A673 (cell line): ENCODE measurements at regions not wholly inside any gene's neighbourhood (a gene's known extent, or its start where the extent isn't known, plus 50 kb on each side); places are given as distances from the start of the nearest gene placed in this dataset.

ENCODE experiments used
- BruUV-seq: library from RNA; stranded (reverse); fragments of 400-500 nt; replicated peaks from 2 replicates; lab custom pipeline; 2021; lab: Mats Ljungman, UMichigan
- CTCF ChIA-PET: fragments of 300-600 bp; sonication (Branson Sonifier 250); formaldehyde crosslinking; loops from one replicate; lab custom pipeline; 2022; ENCODE audit warnings: antibody characterized with exemption; lab: Charles Lee
- POLR2A ChIA-PET: fragments of 300-600 bp; sonication (Branson Sonifier 250); formaldehyde crosslinking; loops from one replicate; lab custom pipeline; 2022; ENCODE audit warnings: antibody characterized with exemption; ENCODE audit not compliant: low non-redundant PET; lab: Charles Lee
- DNase-seq: peaks from one replicate; pipeline ENCODE4 v3.0.0-alpha.2; 2015; ENCODE audit warnings: low spot score
- H3K27ac ChIP-seq: fragments of 200-600 bp; sonication (generic); 2 replicates; pipeline ENCODE4 v1.5.1; 2016; ENCODE audit warnings: mixed run types, low read depth, mild to moderate bottlenecking, mixed read lengths, antibody characterized with exemption, low read length; ENCODE audit not compliant: poor library complexity, severe bottlenecking
- H3K27me3 ChIP-seq: fragments of 200-600 bp; sonication (generic); replicated peaks from 2 replicates; pipeline ENCODE4 v1.6.1; 2017; ENCODE audit warnings: mixed run types, low read depth, mild to moderate bottlenecking, mixed read lengths, antibody characterized with exemption, low read length; ENCODE audit not compliant: insufficient read depth, poor library complexity
- H3K36me3 ChIP-seq: fragments of 200-600 bp; sonication (generic); 2 replicates; pipeline ENCODE4 v1.6.1; 2016; ENCODE audit warnings: mixed run types, mild to moderate bottlenecking, mixed read lengths, antibody characterized with exemption, low read length; ENCODE audit not compliant: insufficient read depth, poor library complexity, severe bottlenecking
- H3K4me1 ChIP-seq: fragments of 200-600 bp; sonication (generic); 2 replicates; pipeline ENCODE4 v1.6.1; 2017; ENCODE audit warnings: mixed run types, mild to moderate bottlenecking, mixed read lengths, antibody characterized with exemption, low read length; ENCODE audit not compliant: insufficient read depth, poor library complexity, severe bottlenecking
- H3K4me3 ChIP-seq: fragments of 200-600 bp; sonication (generic); 2 replicates; pipeline ENCODE4 v1.5.1; 2016; ENCODE audit warnings: low read depth, mixed run types, mild to moderate bottlenecking, mixed read lengths, low read length; ENCODE audit not compliant: poor library complexity, severe bottlenecking
- H3K9me3 ChIP-seq: fragments of 200-600 bp; sonication (generic); 2 replicates; pipeline ENCODE4 v1.6.1; 2016; ENCODE audit warnings: mixed run types, low read depth, mild to moderate bottlenecking, mixed read lengths, antibody characterized with exemption, low read length; ENCODE audit not compliant: poor library complexity, severe bottlenecking
- EZH2 ChIP-seq: fragments of 200-600 bp; sonication (generic); IDR thresholded peaks from 2 replicates; pipeline ENCODE4 v1.6.1; 2017; ENCODE audit warnings: borderline replicate concordance, low read depth, mild to moderate bottlenecking, mixed read lengths, antibody characterized with exemption, low read length; ENCODE audit not compliant: poor library complexity, severe bottlenecking
- intact Hi-C: fragments of 100-400 bp; cut with micrococcal nuclease; formaldehyde crosslinking; loops from one replicate; pipeline ENCODE4 v1.10.0; 2022; ENCODE audit not compliant: unreplicated experiment
- TF ChIP-seq, protein P1 (sequence below): fragments of 300-800, 200-600 bp; sonication (generic); conservative IDR thresholded peaks from 2 replicates; pipeline ENCODE4 v1.5.1; 2017; ENCODE audit warnings: low read depth, mild to moderate bottlenecking, antibody characterized with exemption, low read length, moderate library complexity, mixed read lengths

DNA sequence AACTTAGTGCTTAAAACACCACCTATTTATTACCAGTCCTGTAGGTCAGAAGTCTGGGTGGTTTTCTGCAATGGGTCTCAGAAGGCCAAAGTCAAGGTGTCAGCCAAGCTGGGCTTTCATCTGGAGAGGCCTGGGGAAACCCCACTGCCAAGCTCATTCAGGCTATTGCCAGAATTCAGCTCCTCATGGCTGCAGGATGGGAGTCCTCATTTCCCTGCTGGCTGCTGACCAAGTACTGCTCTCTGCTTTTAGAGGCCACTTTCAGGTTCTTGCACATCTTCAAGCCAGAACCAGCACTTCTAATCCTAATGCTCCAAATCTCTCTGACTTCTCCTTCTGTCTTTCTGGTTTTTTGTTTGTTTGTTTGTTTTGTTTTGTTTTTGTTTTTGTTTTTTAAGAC, 109.3 kb downstream of the BCOR start:
- BruUV-seq = no TSS peak
- ChIA-PET CTCF (no interaction called here), POLR2A (no interaction called here)
- H3K27me3 ChIP-seq = no peaks in the 10 kb centered on the region
- H3K4me1 ChIP-seq = no peaks in the 10 kb centered on the region
- no peak for DNase-seq
- H3K4me3 ChIP-seq = no peak overlapping the region
- no peaks in the 10 kb centered on the region for H3K36me3 ChIP-seq
- intact Hi-C loops = no loop called here
- no peak overlapping the region for H3K27ac ChIP-seq
- no peaks in the 10 kb centered on the region for H3K9me3 ChIP-seq
- no peak for TF ChIP-seq EZH2
- TF ChIP-seq, protein P1, sequence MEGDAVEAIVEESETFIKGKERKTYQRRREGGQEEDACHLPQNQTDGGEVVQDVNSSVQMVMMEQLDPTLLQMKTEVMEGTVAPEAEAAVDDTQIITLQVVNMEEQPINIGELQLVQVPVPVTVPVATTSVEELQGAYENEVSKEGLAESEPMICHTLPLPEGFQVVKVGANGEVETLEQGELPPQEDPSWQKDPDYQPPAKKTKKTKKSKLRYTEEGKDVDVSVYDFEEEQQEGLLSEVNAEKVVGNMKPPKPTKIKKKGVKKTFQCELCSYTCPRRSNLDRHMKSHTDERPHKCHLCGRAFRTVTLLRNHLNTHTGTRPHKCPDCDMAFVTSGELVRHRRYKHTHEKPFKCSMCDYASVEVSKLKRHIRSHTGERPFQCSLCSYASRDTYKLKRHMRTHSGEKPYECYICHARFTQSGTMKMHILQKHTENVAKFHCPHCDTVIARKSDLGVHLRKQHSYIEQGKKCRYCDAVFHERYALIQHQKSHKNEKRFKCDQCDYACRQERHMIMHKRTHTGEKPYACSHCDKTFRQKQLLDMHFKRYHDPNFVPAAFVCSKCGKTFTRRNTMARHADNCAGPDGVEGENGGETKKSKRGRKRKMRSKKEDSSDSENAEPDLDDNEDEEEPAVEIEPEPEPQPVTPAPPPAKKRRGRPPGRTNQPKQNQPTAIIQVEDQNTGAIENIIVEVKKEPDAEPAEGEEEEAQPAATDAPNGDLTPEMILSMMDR = no peak

DNA sequence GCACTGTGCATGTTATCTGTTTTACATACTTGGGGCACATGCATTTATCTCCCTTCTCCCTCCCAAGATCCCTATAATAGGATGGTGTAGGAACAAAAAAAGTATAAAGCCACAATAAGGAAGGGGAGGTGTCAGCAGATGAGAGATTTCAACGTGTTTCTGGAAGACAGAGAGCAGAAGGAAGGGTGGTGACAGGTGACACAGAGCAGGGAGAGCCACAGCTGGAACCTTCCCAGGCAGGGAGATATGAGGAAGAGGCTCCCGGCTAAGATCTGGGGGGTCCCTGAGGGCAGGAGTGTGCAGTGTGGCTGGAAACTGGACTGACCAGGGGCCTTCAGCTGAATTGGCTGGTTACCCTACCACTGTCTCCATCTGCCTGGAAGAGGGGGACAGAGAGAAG, 107.4 kb downstream of the BCOR start:
- POLR2A ChIA-PET = no interaction called here
- CTCF ChIA-PET = no interaction called here
- no peaks in the 10 kb centered on the region for H3K4me1 ChIP-seq
- no peak overlapping the region for H3K4me3 ChIP-seq
- TF ChIP-seq EZH2 = no peak
- TF ChIP-seq, protein P1 = no peak
- BruUV-seq = no TSS peak
- intact Hi-C loops = no loop called here
- H3K36me3 ChIP-seq = no peaks in the 10 kb centered on the region
- no peaks in the 10 kb centered on the region for H3K27me3 ChIP-seq
- no peak overlapping the region for H3K27ac ChIP-seq
- DNase-seq = no peak
- H3K9me3 ChIP-seq = no peaks in the 10 kb centered on the region

DNA sequence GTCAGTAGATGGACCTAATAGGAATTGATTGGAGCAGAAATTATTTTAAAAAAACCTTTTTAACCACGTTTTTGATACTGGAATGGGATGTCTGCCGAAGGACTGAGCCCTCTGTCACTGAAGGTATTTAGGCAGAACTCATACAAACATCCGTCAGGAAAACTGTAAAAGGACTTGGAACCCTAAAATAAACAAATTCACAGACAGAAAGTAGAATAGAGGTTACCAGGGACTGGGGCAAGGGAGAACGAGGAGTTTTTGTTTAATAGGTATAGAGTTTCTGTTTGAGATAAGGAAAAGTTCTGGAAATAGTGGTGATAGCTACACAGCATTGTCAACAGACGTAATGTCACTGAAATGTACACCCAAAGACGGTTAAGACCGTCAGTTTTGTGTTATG, 105.5 kb downstream of the BCOR start:
- ChIA-PET POLR2A (no interaction called here), CTCF (no interaction called here)
- intact Hi-C loops = no loop called here
- no peak overlapping the region for H3K27ac ChIP-seq
- no peak for DNase-seq
- H3K4me3 ChIP-seq = no peak overlapping the region
- no TSS peak for BruUV-seq
- no peaks in the 10 kb centered on the region for H3K36me3 ChIP-seq
- no peaks in the 10 kb centered on the region for H3K4me1 ChIP-seq
- TF ChIP-seq, protein P1 = no peak
- TF ChIP-seq EZH2 = no peak
- H3K27me3 ChIP-seq = no peaks in the 10 kb centered on the region
- H3K9me3 ChIP-seq = no peaks in the 10 kb centered on the region
